Activated CD4-positive, CD25-positive, alpha-beta regulatory T cell treated with anti-CD3 and anti-CD28 coated beads, Interleukin-2, amount 50 U/mL, for 72 hours (primary cell): ENCODE measurements at regions not wholly inside any gene's neighbourhood (a gene's known extent, or its start where the extent isn't known, plus 50 kb on each side); places are given as distances from the start of the nearest gene placed in this dataset.

Experiments used
- DNase-seq: peaks from one replicate; pipeline ENCODE4 v3.0.0; 2021

GRCh38 chr17:34699181-34699580 lies 119.8 kb downstream of the TMEM132E start:
- no peak for DNase-seq

GRCh38 chr17:34692920-34693319 lies 113.5 kb downstream of the TMEM132E start:
- DNase-seq = no peak
